OCI-LY7 (cell line): ENCODE measurements at regions not wholly inside any gene's neighbourhood (a gene's known extent, or its start where the extent isn't known, plus 50 kb on each side); places are given as distances from the start of the nearest gene placed in this dataset.

Experiments
- BruUV-seq: library from RNA; stranded (reverse); fragments of 400-500 nt; replicated peaks from 2 replicates; lab custom pipeline; 2021; lab: Mats Ljungman, UMichigan
- CTCF ChIA-PET: fragments of 300-600 bp; sonication (Branson Sonifier 250); formaldehyde crosslinking; loops from one replicate; lab custom pipeline; 2022; ENCODE audit warnings: antibody characterized with exemption; ENCODE audit not compliant: unreplicated experiment; lab: Charles Lee
- POLR2A ChIA-PET: fragments of 300-600 bp; sonication (Branson Sonifier 250); formaldehyde crosslinking; loops from one replicate; lab custom pipeline; 2022; ENCODE audit warnings: antibody characterized with exemption; lab: Charles Lee
- DNase-seq: peaks from one replicate; pipeline ENCODE4 v3.0.0-alpha.2; 2015; ENCODE audit warnings: low spot score
- H2AFZ ChIP-seq: fragments of 200-600 bp; sonication (generic), shearing (Covaris generic); 2 replicates; pipeline ENCODE4 v1.6.1; 2014; ENCODE audit warnings: mild to moderate bottlenecking, antibody characterized with exemption, low read length, moderate library complexity
- H3K27ac ChIP-seq: fragments of 200-600 bp; sonication (generic); 2 replicates; pipeline ENCODE4 v1.5.1; 2014; ENCODE audit warnings: mixed run types, low read depth, mild to moderate bottlenecking, moderate library complexity, low read length, inconsistent platforms; ENCODE audit not compliant: poor library complexity, severe bottlenecking
- H3K36me3 ChIP-seq: fragments of 200-600 bp; sonication (generic); 2 replicates; pipeline ENCODE4 v1.6.1; 2014; ENCODE audit warnings: mild to moderate bottlenecking, antibody characterized with exemption, low read length, moderate library complexity, mixed read lengths; ENCODE audit not compliant: insufficient read depth
- H3K4me1 ChIP-seq: fragments of 200-600 bp; sonication (generic); 2 replicates; pipeline ENCODE4 v1.5.1; 2014; ENCODE audit warnings: mild to moderate bottlenecking, low read length; ENCODE audit not compliant: insufficient read depth, poor library complexity, severe bottlenecking
- H3K4me2 ChIP-seq: fragments of 200-600 bp; sonication (generic); 2 replicates; pipeline ENCODE4 v1.6.1; 2014; ENCODE audit warnings: mild to moderate bottlenecking, low read length
- H3K4me3 ChIP-seq: fragments of 200-600 bp; sonication (generic); 2 replicates; pipeline ENCODE4 v1.5.1; 2014; ENCODE audit warnings: mild to moderate bottlenecking, low read depth, low read length; ENCODE audit not compliant: poor library complexity, severe bottlenecking
- H3K79me2 ChIP-seq: fragments of 200-600 bp; sonication (generic); 2 replicates; pipeline ENCODE4 v1.6.1; 2016; ENCODE audit warnings: low read depth, mild to moderate bottlenecking, low read length, moderate library complexity, mixed read lengths; ENCODE audit not compliant: insufficient read depth
- H3K9me2 ChIP-seq: fragments of 200-600 bp; sonication (generic); 2 replicates; pipeline ENCODE4 v1.6.1; 2016; ENCODE audit warnings: mild to moderate bottlenecking, low read length, mixed read lengths; ENCODE audit not compliant: insufficient read depth
- H3K9me3 ChIP-seq: fragments of 200-600 bp; sonication (generic); 2 replicates; pipeline ENCODE4 v1.6.1; 2014; ENCODE audit warnings: mild to moderate bottlenecking, mixed run types, low read length, mixed read lengths
- H4K20me1 ChIP-seq: fragments of 200-600 bp; sonication (generic); 2 replicates; pipeline ENCODE4 v1.6.1; 2014; ENCODE audit warnings: mild to moderate bottlenecking, antibody characterized with exemption, low read length, moderate library complexity, mixed read lengths; ENCODE audit not compliant: insufficient read depth
- EZH2phosphoT487 ChIP-seq: fragments of 200-600 bp; sonication (generic); IDR thresholded peaks from 2 replicates; pipeline ENCODE4 v1.6.1; 2018; ENCODE audit warnings: low read depth, borderline replicate concordance, mild to moderate bottlenecking, mixed run types, antibody characterized with exemption, low read length, moderate library complexity, mixed read lengths
- intact Hi-C: fragments of 100-400 bp; cut with micrococcal nuclease; formaldehyde crosslinking; loops from one replicate; pipeline ENCODE4 v1.10.0; 2022; ENCODE audit not compliant: unreplicated experiment
- TF ChIP-seq, protein P1 (sequence below): fragments of 200-600 bp; sonication (generic); conservative IDR thresholded peaks from 2 replicates; pipeline ENCODE4 v1.5.1; 2014; ENCODE audit warnings: mild to moderate bottlenecking, antibody characterized with exemption, low read length, moderate library complexity, mixed read lengths

DNA sequence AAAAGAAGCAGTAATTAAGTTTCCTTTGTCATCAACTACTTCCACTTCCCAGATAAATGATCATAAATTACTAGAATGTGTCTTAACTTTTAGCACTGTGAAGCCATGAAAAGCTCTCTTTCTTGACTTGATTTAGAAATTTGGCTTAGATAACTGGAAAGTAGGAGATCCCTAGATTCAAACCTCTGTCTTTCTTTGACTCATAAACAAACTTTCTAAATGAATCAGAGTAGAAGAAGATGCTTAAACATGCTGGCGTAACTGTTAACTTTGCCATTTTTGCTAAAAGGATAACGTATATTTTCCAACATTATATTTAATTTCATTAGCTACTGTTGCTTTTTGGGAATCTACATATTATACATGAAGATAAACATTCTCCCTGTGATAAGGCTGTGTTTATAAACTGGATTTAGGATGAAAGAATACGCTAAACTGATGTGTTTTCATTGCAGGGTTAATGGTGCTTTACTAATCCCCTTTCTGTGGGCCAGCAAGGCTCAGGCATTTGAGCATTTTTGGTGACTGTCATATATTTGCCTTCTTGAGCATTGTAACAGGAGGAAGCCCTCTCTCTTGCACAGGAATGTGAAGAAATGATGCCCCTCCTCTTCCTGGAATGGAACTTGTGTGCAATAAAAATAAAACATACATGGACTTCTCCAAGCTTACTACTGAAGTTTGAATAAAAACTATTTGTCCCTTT is 301.4 kb downstream of the BMP4 start:
- Histone ChIP-seq H3K9me3 (no peaks in the 10 kb centered on the region), H3K4me2 (no peak overlapping the region), H3K4me1 (no peaks in the 10 kb centered on the region), H2AFZ (no peak overlapping the region), H3K27ac (no peak overlapping the region), H3K36me3 (no peaks in the 10 kb centered on the region), H3K4me3 (no peak overlapping the region), H3K9me2 (no peaks in the 10 kb centered on the region), H4K20me1 (no peaks in the 10 kb centered on the region), H3K79me2 (no peaks in the 10 kb centered on the region)
- POLR2A ChIA-PET = interaction anchor here (0.6 kb wide), 1 partner anchor 9 kb away, joined by 3 read pairs; no protein-coding TSS in a partner anchor
- DNase-seq = no peak
- CTCF ChIA-PET = no interaction called here
- TF ChIP-seq, protein P1, sequence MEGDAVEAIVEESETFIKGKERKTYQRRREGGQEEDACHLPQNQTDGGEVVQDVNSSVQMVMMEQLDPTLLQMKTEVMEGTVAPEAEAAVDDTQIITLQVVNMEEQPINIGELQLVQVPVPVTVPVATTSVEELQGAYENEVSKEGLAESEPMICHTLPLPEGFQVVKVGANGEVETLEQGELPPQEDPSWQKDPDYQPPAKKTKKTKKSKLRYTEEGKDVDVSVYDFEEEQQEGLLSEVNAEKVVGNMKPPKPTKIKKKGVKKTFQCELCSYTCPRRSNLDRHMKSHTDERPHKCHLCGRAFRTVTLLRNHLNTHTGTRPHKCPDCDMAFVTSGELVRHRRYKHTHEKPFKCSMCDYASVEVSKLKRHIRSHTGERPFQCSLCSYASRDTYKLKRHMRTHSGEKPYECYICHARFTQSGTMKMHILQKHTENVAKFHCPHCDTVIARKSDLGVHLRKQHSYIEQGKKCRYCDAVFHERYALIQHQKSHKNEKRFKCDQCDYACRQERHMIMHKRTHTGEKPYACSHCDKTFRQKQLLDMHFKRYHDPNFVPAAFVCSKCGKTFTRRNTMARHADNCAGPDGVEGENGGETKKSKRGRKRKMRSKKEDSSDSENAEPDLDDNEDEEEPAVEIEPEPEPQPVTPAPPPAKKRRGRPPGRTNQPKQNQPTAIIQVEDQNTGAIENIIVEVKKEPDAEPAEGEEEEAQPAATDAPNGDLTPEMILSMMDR = no peak
- TF ChIP-seq EZH2phosphoT487 = no peak
- intact Hi-C loops = no loop called here
- BruUV-seq = no TSS peak

DNA sequence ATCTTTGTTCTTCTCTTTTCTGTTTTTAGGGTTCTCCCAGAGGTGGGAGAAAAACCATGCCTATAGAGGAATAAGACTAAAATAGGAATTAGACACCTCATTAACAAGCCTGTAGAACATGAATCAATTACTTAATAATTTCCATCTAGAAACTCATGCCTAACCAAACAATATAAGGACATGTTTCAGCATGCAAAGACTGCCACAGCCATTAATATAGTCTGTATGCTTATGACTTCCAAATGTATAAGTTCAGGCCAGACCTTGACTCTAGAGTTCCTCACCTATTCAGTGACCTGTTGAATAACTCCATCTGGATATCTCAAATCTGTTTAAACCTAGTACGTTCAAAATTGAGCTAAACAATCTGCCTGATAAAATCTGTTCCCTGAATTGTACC is 304.6 kb downstream of the BMP4 start:
- intact Hi-C loops = no loop called here
- POLR2A ChIA-PET = no interaction called here
- Histone ChIP-seq H3K27ac (no peak overlapping the region), H3K36me3 (no peaks in the 10 kb centered on the region), H2AFZ (no peak overlapping the region), H3K79me2 (no peaks in the 10 kb centered on the region), H3K9me2 (no peaks in the 10 kb centered on the region), H3K4me1 (no peaks in the 10 kb centered on the region), H3K4me2 (no peak overlapping the region), H3K4me3 (no peak overlapping the region), H4K20me1 (no peaks in the 10 kb centered on the region), H3K9me3 (no peaks in the 10 kb centered on the region)
- CTCF ChIA-PET = no interaction called here
- BruUV-seq = no TSS peak
- TF ChIP-seq EZH2phosphoT487 = no peak
- TF ChIP-seq, protein P1 = no peak
- DNase-seq = no peak

DNA sequence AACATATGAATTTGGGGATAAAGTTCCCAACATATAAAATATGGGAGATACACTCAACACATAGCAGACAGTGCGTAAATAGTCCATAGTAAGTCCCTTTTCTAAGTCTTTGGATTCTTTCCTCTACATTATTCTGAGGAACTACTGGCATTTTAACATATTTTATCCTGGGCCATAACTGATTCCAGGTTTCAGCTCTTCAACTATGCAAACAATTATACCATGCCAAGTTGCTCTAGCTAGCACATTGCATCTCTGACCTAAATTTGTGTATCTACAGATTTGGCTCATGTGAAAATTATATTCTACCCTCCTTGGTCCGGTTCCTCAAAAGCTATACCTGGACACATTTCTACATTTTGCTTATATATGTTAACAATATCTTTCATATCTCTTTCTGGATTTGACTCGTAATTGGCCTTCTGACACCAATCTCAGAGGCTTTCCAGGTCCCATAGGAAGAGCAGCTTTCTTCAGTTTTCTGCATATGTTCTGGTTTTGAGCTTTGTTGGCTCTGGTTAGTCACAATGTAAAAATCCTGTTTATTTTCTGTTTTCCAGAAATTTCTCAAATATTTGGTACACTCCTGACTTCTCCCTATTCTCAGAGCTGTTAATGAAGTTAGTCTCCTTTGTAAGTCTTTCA is 305.4 kb downstream of the BMP4 start:
- no peaks in the 10 kb centered on the region for H3K9me3 ChIP-seq
- H3K27ac ChIP-seq = no peak overlapping the region
- H3K4me3 ChIP-seq = no peak overlapping the region
- no peaks in the 10 kb centered on the region for H3K79me2 ChIP-seq
- no peak overlapping the region for H3K4me2 ChIP-seq
- no peaks in the 10 kb centered on the region for H3K9me2 ChIP-seq
- POLR2A ChIA-PET = interaction anchor here (0.7 kb wide), 1 partner anchor 8 kb away, joined by 3 read pairs; no protein-coding TSS in a partner anchor
- no peaks in the 10 kb centered on the region for H3K4me1 ChIP-seq
- no peaks in the 10 kb centered on the region for H4K20me1 ChIP-seq
- BruUV-seq = no TSS peak
- CTCF ChIA-PET = no interaction called here
- intact Hi-C loops = no loop called here
- no peak for DNase-seq
- no peak overlapping the region for H2AFZ ChIP-seq
- H3K36me3 ChIP-seq = no peaks in the 10 kb centered on the region
- no peak for TF ChIP-seq EZH2phosphoT487
- TF ChIP-seq, protein P1 = no peak
